ENCODE measurements at regions not wholly inside any gene's neighbourhood (a gene's known extent, or its start where the extent isn't known, plus 50 kb on each side); places are given as distances from the start of the nearest gene placed in this dataset.

- TF ChIP-seq POLR2AphosphoS5 (IDR thresholded peaks at IDR 0.05; ENCODE audit: low read depth), result no peak
- TF ChIP-seq CTCF (IDR thresholded peaks at IDR 0.05; ENCODE audit: insufficient read depth, low read length), result no peak
- no peak for TF ChIP-seq REST (IDR thresholded peaks at IDR 0.05; ENCODE audit: insufficient replicate concordance, low read depth)
- TF ChIP-seq GABPA (IDR thresholded peaks at IDR 0.05; ENCODE audit: low read depth), result no peak
These were observed 76.4 kb upstream of the TMEM158 start for GRCh38 chr3:45302470-45302869.
